ENCODE measurements at regions not wholly inside any gene's neighbourhood (a gene's known extent, or its start where the extent isn't known, plus 50 kb on each side); places are given as distances from the start of the nearest gene placed in this dataset.
"Not testable (repeated sequence)": the region's sequence is repeated elsewhere in the genome, so short reads cannot be mapped to it uniquely, and the experiment has no call there.

GRCh38 chr10:53052521-53053164 lies 280.1 kb upstream of the MBL2 start:
- H3K9me3 Mint-ChIP-seq (ENCODE audit: insufficient read depth), result no peaks in the 10 kb centered on the region

GRCh38 chr10:53045315-53045714 lies 272.7 kb upstream of the MBL2 start:
- Histone ChIP-seq H3K27me3 (replicated peaks in 1 of 4; ENCODE audit: control extremely low read depth in 1 of 4, control insufficient read depth in 3 of 4, insufficient read depth in 4 of 4, low read length in 3 of 4) (no peaks in the 10 kb centered on the region), H3K9ac (ENCODE audit: low read length) (no peak overlapping the region), H3K4me1 (ENCODE audit: control insufficient read depth in 2 of 2, insufficient read depth in 2 of 2, low read length in 2 of 2) (no peaks in the 10 kb centered on the region), H2AFZ (ENCODE audit: insufficient read depth, low read depth, low read length, poor library complexity, severe bottlenecking) (no peak overlapping the region), H3K79me2 (ENCODE audit: control insufficient read depth, insufficient read depth, low read length) (no peaks in the 10 kb centered on the region), H3K36me3 (replicated peaks in 1 of 2; ENCODE audit: control extremely low read depth in 1 of 2, control insufficient read depth in 1 of 2, extremely low read depth in 1 of 2, insufficient read depth in 2 of 2, low read length in 1 of 2) (no peaks in the 10 kb centered on the region), H3K9me3 (ENCODE audit: control extremely low read depth in 1 of 3, control insufficient read depth in 2 of 3, insufficient read depth in 1 of 3, low read length in 2 of 3) (no peaks in the 10 kb centered on the region), H3K4me2 (replicated peaks; ENCODE audit: low read depth, low read length, poor library complexity, severe bottlenecking) (no peak overlapping the region), H3K27ac (ENCODE audit: low read length in 2 of 2) (no peak overlapping the region), H3K4me3 (ENCODE audit: control extremely low read depth in 1 of 5, extremely low read depth in 1 of 5, insufficient read depth in 1 of 5, low read depth in 2 of 5, low read length in 4 of 5) (no peak overlapping the region), H4K20me1 (ENCODE audit: control insufficient read depth, insufficient read depth, low read length, poor library complexity, severe bottlenecking) (no peaks in the 10 kb centered on the region)
- ATAC-seq (ENCODE audit: low read depth), result no peak
- no peak overlapping the region for H3K27ac Mint-ChIP-seq
- H3K27me3 Mint-ChIP-seq, result no peaks in the 10 kb centered on the region
- intact Hi-C loops (cut with micrococcal nuclease), result no loop called here
- DNase-seq, result no peak
- H3K9me3 Mint-ChIP-seq (ENCODE audit: insufficient read depth), result no peaks in the 10 kb centered on the region
- ChIA-PET POLR2A (no interaction called here), CTCF (no interaction called here)
- H3K4me1 Mint-ChIP-seq, result no peaks in the 10 kb centered on the region
- WGBS (ENCODE audit: insufficient coverage), result 75% methylated on average over 2 of the region's 2 CpGs
- TF ChIP-seq EZH2 (IDR thresholded peaks at IDR 0.05; ENCODE audit: borderline replicate concordance, insufficient read depth, low read depth, low read length, poor library complexity, severe bottlenecking) (no peak), CTCF (IDR thresholded peaks at IDR 0.05) (no peak)
- no peak overlapping the region for H3K4me3 Mint-ChIP-seq

More at GRCh38 chr10:53052521-53053164, 280.1 kb upstream of the MBL2 start:
- no peaks in the 10 kb centered on the region for H3K79me2 ChIP-seq (ENCODE audit: control insufficient read depth, insufficient read depth, low read length)
- TF ChIP-seq CTCF (IDR thresholded peaks at IDR 0.05) (no peak), EZH2 (IDR thresholded peaks at IDR 0.05; ENCODE audit: borderline replicate concordance, insufficient read depth, low read depth, low read length, poor library complexity, severe bottlenecking) (no peak)
- no peak overlapping the region for H2AFZ ChIP-seq (ENCODE audit: insufficient read depth, low read depth, low read length, poor library complexity, severe bottlenecking)
- no peak overlapping the region for H3K4me2 ChIP-seq (replicated peaks; ENCODE audit: low read depth, low read length, poor library complexity, severe bottlenecking)
- H3K4me3 ChIP-seq (ENCODE audit: control extremely low read depth in 1 of 5, extremely low read depth in 1 of 5, insufficient read depth in 1 of 5, low read depth in 2 of 5, low read length in 4 of 5), result no peak overlapping the region
- H3K27ac ChIP-seq (ENCODE audit: low read length in 2 of 2), result no peak overlapping the region
- POLR2A ChIA-PET, result no interaction called here
- Mint-ChIP-seq H3K4me1 (no peaks in the 10 kb centered on the region), H3K4me3 (no peak overlapping the region), H3K27me3 (no peaks in the 10 kb centered on the region), H3K27ac (no peak overlapping the region)
- no peaks in the 10 kb centered on the region for H3K36me3 ChIP-seq (replicated peaks in 1 of 2; ENCODE audit: control extremely low read depth in 1 of 2, control insufficient read depth in 1 of 2, extremely low read depth in 1 of 2, insufficient read depth in 2 of 2, low read length in 1 of 2)
- no peaks in the 10 kb centered on the region for H4K20me1 ChIP-seq (ENCODE audit: control insufficient read depth, insufficient read depth, low read length, poor library complexity, severe bottlenecking)
- CTCF ChIA-PET, result no interaction called here
- no peak overlapping the region for H3K9ac ChIP-seq (ENCODE audit: low read length)
- intact Hi-C loops (cut with micrococcal nuclease), result no loop called here
- no peaks in the 10 kb centered on the region for H3K4me1 ChIP-seq (ENCODE audit: control insufficient read depth in 2 of 2, insufficient read depth in 2 of 2, low read length in 2 of 2)
- H3K27me3 ChIP-seq (replicated peaks in 1 of 4; ENCODE audit: control extremely low read depth in 1 of 4, control insufficient read depth in 3 of 4, insufficient read depth in 4 of 4, low read length in 3 of 4), result no peaks in the 10 kb centered on the region
- WGBS (ENCODE audit: insufficient coverage), result 84% methylated on average over 4 of the region's 6 CpGs
- H3K9me3 ChIP-seq (ENCODE audit: control extremely low read depth in 1 of 3, control insufficient read depth in 2 of 3, insufficient read depth in 1 of 3, low read length in 2 of 3), result no peaks in the 10 kb centered on the region
- ATAC-seq (ENCODE audit: low read depth) (no peak), DNase-seq (no peak)

GRCh38 chr10:53035823-53036222 lies 263.2 kb upstream of the MBL2 start:
- H3K27ac Mint-ChIP-seq; ATAC-seq (ENCODE audit: low read depth); H3K4me3 Mint-ChIP-seq: not testable (repeated sequence)

More at GRCh38 chr10:53035823-53036222, 263.2 kb upstream of the MBL2 start:
- H3K27me3 ChIP-seq (replicated peaks in 1 of 4; ENCODE audit: control extremely low read depth in 1 of 4, control insufficient read depth in 3 of 4, insufficient read depth in 4 of 4, low read length in 3 of 4); H3K4me1 Mint-ChIP-seq; POLR2A ChIA-PET; H3K9me3 Mint-ChIP-seq (ENCODE audit: insufficient read depth); H3K9me3 ChIP-seq (ENCODE audit: control extremely low read depth in 1 of 3, control insufficient read depth in 2 of 3, insufficient read depth in 1 of 3, low read length in 2 of 3); intact Hi-C loops (cut with micrococcal nuclease); H3K27ac ChIP-seq (ENCODE audit: low read length in 2 of 2); DNase-seq; H3K27me3 Mint-ChIP-seq; H3K36me3 ChIP-seq (replicated peaks in 1 of 2; ENCODE audit: control extremely low read depth in 1 of 2, control insufficient read depth in 1 of 2, extremely low read depth in 1 of 2, insufficient read depth in 2 of 2, low read length in 1 of 2); H2AFZ ChIP-seq (ENCODE audit: insufficient read depth, low read depth, low read length, poor library complexity, severe bottlenecking); H3K4me2 ChIP-seq (replicated peaks; ENCODE audit: low read depth, low read length, poor library complexity, severe bottlenecking); H3K79me2 ChIP-seq (ENCODE audit: control insufficient read depth, insufficient read depth, low read length); H3K4me1 ChIP-seq (ENCODE audit: control insufficient read depth in 2 of 2, insufficient read depth in 2 of 2, low read length in 2 of 2); H4K20me1 ChIP-seq (ENCODE audit: control insufficient read depth, insufficient read depth, low read length, poor library complexity, severe bottlenecking); H3K4me3 ChIP-seq (ENCODE audit: control extremely low read depth in 1 of 5, extremely low read depth in 1 of 5, insufficient read depth in 1 of 5, low read depth in 2 of 5, low read length in 4 of 5); H3K9ac ChIP-seq (ENCODE audit: low read length); CTCF ChIA-PET: not testable (repeated sequence)
- WGBS (ENCODE audit: insufficient coverage), result 84% methylated on average over 4 of the region's 5 CpGs

Data from B cell (primary cell).